ENCODE measurements at regions not wholly inside any gene's neighbourhood (a gene's known extent, or its start where the extent isn't known, plus 50 kb on each side); places are given as distances from the start of the nearest gene placed in this dataset.

GRCh38 chr7:84495128-84495527 lies 300.5 kb upstream of the SEMA3A start:
- no peak for DNase-seq (ENCODE audit: low spot score)

GRCh38 chr7:84492098-84493034 lies 297.8 kb upstream of the SEMA3A start:
- no peak for DNase-seq (ENCODE audit: low spot score)

GRCh38 chr7:84490661-84491060 lies 296.1 kb upstream of the SEMA3A start:
- no peak for DNase-seq (ENCODE audit: low spot score)

- no peak for DNase-seq (ENCODE audit: low spot score)
These were observed 290.0 kb upstream of the SEMA3A start for GRCh38 chr7:84484502-84485079.

GRCh38 chr7:84482476-84482875 lies 287.9 kb upstream of the SEMA3A start:
- DNase-seq (ENCODE audit: low spot score), result no peak

GRCh38 chr7:84479059-84479458 lies 284.5 kb upstream of the SEMA3A start:
- DNase-seq (ENCODE audit: low spot score), result no peak

GRCh38 chr7:84477786-84478478 lies 283.3 kb upstream of the SEMA3A start:
- no peak for DNase-seq (ENCODE audit: low spot score)

- DNase-seq (ENCODE audit: low spot score), result no peak
These were observed 279.8 kb upstream of the SEMA3A start for GRCh38 chr7:84474436-84474835.

GRCh38 chr7:84471576-84471975 lies 277.0 kb upstream of the SEMA3A start:
- no peak for DNase-seq (ENCODE audit: low spot score)

- no peak for DNase-seq (ENCODE audit: low spot score)
These were observed 274.4 kb upstream of the SEMA3A start for GRCh38 chr7:84469034-84469433.

GRCh38 chr7:84462259-84462658 lies 267.7 kb upstream of the SEMA3A start:
- DNase-seq (ENCODE audit: low spot score), result no peak

- no peak for DNase-seq (ENCODE audit: low spot score)
These were observed 266.5 kb upstream of the SEMA3A start for GRCh38 chr7:84461093-84461492.

GRCh38 chr7:84455788-84456187 lies 261.2 kb upstream of the SEMA3A start:
- no peak for DNase-seq (ENCODE audit: low spot score)

GRCh38 chr7:84454174-84454959 lies 259.8 kb upstream of the SEMA3A start:
- no peak for DNase-seq (ENCODE audit: low spot score)

GRCh38 chr7:84452618-84453017 lies 258.0 kb upstream of the SEMA3A start:
- DNase-seq (ENCODE audit: low spot score), result no peak

GRCh38 chr7:84450772-84451171 lies 256.2 kb upstream of the SEMA3A start:
- DNase-seq (ENCODE audit: low spot score), result no peak

GRCh38 chr7:84447636-84448293 lies 253.2 kb upstream of the SEMA3A start:
- no peak for DNase-seq (ENCODE audit: low spot score)

GRCh38 chr7:84446991-84447480 lies 252.4 kb upstream of the SEMA3A start:
- no peak for DNase-seq (ENCODE audit: low spot score)

- no peak for DNase-seq (ENCODE audit: low spot score)
These were observed 231.2 kb upstream of the SEMA3A start for GRCh38 chr7:84425702-84426259.

- no peak for DNase-seq (ENCODE audit: low spot score)
These were observed 228.2 kb upstream of the SEMA3A start for GRCh38 chr7:84422790-84423189.

All from ureter (tissue), 1 donor.